Naive B cell (primary cell): ENCODE measurements at regions not wholly inside any gene's neighbourhood (a gene's known extent, or its start where the extent isn't known, plus 50 kb on each side); places are given as distances from the start of the nearest gene placed in this dataset.
"Not testable (repeated sequence)": the region's sequence is repeated elsewhere in the genome, so short reads cannot be mapped to it uniquely, and the experiment has no call there.

Source experiments
- ATAC-seq, 2 donors: fragments of 150-1000 bp; cut with Tn5 transposase; 2 replicates each; pipeline ENCODE4 v1.10.0; 2021; ENCODE audit warnings: low read depth in 2 of 2, mild to moderate bottlenecking in 2 of 2, moderate library complexity in 2 of 2
- DNase-seq: peaks from one replicate; pipeline ENCODE4 v3.0.0; 2022
- H3K27ac Mint-ChIP-seq, 6 donors: one replicate each; pipeline ENCODE4 v1.8.0; 2020 to 2022; ENCODE audit warnings: mild to moderate bottlenecking in 6 of 6, mixed read lengths in 6 of 6, moderate library complexity in 5 of 6, inconsistent platforms in 2 of 6
- H3K27me3 Mint-ChIP-seq, 3 donors: one replicate each; pipeline ENCODE4 v1.8.0; 2021 to 2022; ENCODE audit warnings: mixed read lengths in 3 of 3, mild to moderate bottlenecking in 1 of 3
- H3K36me3 Mint-ChIP-seq, 2 donors: one replicate each; pipeline ENCODE4 v1.8.0; 2020 to 2022; ENCODE audit warnings: mixed read lengths in 2 of 2, inconsistent platforms in 1 of 2, mild to moderate bottlenecking in 1 of 2
- H3K4me1 Mint-ChIP-seq, 3 donors: one replicate each; pipeline ENCODE4 v1.8.0; 2020 to 2022; ENCODE audit warnings: mixed read lengths in 3 of 3, inconsistent platforms in 1 of 3, mild to moderate bottlenecking in 1 of 3, moderate library complexity in 1 of 3
- H3K4me3 Mint-ChIP-seq, 8 donors: one replicate each; pipeline ENCODE4 v1.8.0; 2020 to 2022; ENCODE audit warnings: mild to moderate bottlenecking in 8 of 8, mixed read lengths in 8 of 8, moderate library complexity in 8 of 8, inconsistent platforms in 2 of 8
- H3K9me3 Mint-ChIP-seq, 7 donors: one replicate each; pipeline ENCODE4 v1.8.0; 2020 to 2022; ENCODE audit warnings: mixed read lengths in 7 of 7, mild to moderate bottlenecking in 5 of 7, inconsistent platforms in 2 of 7, moderate library complexity in 1 of 7

DNA sequence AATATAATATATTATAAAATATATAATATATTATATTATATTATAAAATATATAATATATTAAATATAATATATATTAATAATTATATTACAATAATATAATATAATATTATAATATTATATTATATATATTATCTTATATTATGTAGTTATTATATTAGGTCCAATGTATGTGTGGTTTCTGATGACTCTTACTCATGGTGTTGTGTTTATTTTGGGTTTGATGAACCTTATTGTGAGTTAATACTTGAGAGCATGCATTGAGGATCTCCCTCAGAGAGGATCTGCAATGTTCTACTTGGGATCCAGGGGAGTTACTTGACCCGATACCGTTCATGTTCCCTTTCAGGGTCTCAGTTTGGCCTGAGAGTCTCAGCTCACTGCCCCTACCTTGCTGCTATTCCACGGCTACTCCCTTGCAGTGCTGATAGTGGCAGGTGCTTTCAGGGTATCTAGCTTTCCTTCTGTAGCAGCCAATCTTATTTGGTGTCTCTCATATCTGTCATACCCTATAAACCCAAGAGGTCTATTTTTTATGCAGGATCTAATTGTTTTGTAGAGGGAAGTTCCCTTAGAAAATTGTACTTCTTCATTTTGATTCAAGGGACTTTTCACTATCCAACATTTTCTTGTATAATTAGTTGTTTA, 89.1 kb upstream of the ZDHHC17 start:
- Mint-ChIP-seq H3K36me3 (no peaks in the 10 kb centered on the region), H3K9me3 (peaks cover 0 to 4% (median 0%) of the 10 kb centered on the region in 7 donors), H3K27ac (peak overlapping the region in 1 of 6 donors; percentile 56), H3K4me3 (no peak overlapping the region), H3K27me3 (peaks cover 4 to 9% (median 6%) of the 10 kb centered on the region in 3 donors), H3K4me1 (no peaks in the 10 kb centered on the region)
- ATAC-seq (no peak), DNase-seq (no peak)

- H3K9me3 Mint-ChIP-seq, result not testable (repeated sequence)
Measured at GRCh38 chr12:76676261-76676660, 87.7 kb upstream of the ZDHHC17 start.

DNA sequence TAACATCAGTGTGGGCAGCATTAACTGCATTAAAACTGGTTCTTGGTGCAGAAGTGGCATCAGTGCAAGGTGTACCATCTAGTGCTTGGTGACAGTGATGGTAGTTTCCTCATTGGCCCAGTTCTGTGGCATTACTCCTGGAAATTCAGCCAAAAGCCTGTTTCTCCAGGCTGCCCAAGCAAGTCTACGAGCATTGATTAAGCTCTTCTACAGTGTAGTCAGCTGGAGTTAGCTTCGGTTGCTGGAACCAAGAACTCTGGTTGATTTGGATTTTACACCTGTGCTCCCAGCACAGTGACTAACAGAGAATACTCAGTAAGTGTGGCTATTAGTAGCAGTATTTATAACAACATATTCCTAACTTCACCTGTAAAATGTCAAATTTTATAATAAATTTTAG, 84.9 kb upstream of the ZDHHC17 start:
- Mint-ChIP-seq H3K27ac (no peak overlapping the region), H3K27me3 (peaks cover 4 to 9% (median 6%) of the 10 kb centered on the region in 3 donors), H3K9me3 (peaks cover 0 to 1% (median 0%) of the 10 kb centered on the region in 7 donors), H3K4me1 (no peaks in the 10 kb centered on the region), H3K36me3 (no peaks in the 10 kb centered on the region), H3K4me3 (no peak overlapping the region)
- DNase-seq (no peak), ATAC-seq (no peak)

More at GRCh38 chr12:76676261-76676660, 87.7 kb upstream of the ZDHHC17 start:
- not testable (repeated sequence) for H3K36me3 Mint-ChIP-seq, DNase-seq, ATAC-seq, H3K27me3 Mint-ChIP-seq, H3K27ac Mint-ChIP-seq, H3K4me3 Mint-ChIP-seq, H3K4me1 Mint-ChIP-seq

DNA sequence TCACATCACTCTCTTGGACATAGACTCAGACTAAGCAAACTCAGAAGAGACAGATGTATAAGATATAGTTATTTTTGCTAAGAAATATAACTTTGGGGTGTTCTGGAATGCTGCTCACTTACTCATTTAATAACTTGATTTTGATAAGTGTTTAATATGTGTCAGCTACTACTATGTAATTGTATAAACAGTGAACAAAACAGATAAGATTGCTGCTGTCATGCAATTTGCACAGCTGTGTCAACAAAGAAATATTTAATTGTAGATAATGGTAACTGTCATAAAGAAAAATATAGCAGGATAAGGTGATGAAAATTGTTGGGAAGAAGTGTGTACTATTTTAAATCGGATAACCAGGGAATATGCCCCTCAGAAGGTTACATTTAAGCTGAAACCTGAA, 84.1 kb upstream of the ZDHHC17 start:
- peaks cover 4 to 9% (median 6%) of the 10 kb centered on the region in 3 donors for H3K27me3 Mint-ChIP-seq
- peaks cover 0 to 1% (median 0%) of the 10 kb centered on the region in 7 donors for H3K9me3 Mint-ChIP-seq

DNA sequence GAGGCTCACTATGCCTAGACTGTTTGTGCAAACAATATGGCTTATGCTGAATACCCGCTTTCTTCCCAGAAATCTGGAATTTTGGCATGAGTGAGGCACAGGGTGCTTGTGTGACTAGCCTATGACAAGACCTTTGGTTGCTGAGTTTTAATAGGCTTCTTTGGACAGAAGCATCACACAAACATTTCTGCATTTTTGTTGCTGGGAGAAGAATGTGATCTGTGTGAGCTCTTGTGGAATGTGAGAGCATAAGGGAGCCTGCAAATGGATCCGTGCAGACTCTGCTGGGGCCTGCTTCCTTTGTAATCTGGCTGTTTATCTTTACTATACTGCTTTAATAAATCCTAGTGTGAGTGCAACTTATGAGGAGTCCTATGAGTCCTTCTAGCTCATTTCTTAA, 83.0 kb upstream of the ZDHHC17 start:
- no peaks in the 10 kb centered on the region for H3K4me1 Mint-ChIP-seq
- H3K4me3 Mint-ChIP-seq, result no peak overlapping the region
- no peak for DNase-seq
- H3K27me3 Mint-ChIP-seq, result peaks cover 0 to 9% (median 6%) of the 10 kb centered on the region in 3 donors
- H3K27ac Mint-ChIP-seq, result no peak overlapping the region
- H3K9me3 Mint-ChIP-seq, result peaks cover 0 to 1% (median 0%) of the 10 kb centered on the region in 7 donors
- ATAC-seq, result no peak
- H3K36me3 Mint-ChIP-seq, result no peaks in the 10 kb centered on the region

More for the DNA sequence above, 84.1 kb upstream of the ZDHHC17 start:
- no peaks in the 10 kb centered on the region for H3K4me1 Mint-ChIP-seq
- no peak overlapping the region for H3K27ac Mint-ChIP-seq
- no peak for ATAC-seq
- no peak overlapping the region for H3K4me3 Mint-ChIP-seq
- no peaks in the 10 kb centered on the region for H3K36me3 Mint-ChIP-seq
- DNase-seq, result no peak

DNA sequence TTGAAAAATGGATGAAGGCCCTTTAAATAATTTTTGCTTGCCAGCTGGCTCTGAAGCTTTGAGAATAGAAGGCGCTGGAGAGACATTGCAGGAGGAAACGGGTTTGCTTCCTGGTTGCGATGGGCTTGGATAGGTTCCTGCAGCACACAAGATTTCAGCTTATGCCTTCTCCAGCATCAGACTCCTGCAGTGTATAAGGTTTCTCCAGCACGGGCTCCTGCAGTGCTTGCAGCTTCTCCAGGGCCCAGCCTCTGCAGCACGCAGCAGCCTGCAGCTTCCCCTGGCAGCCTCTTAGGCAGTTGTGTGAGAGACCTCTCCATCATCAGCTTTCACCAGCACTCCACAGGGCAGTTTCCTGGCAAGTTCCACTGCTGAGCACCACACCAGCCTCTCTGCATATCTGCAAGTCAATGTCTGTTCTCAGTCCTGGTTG, 78.7 kb upstream of the ZDHHC17 start:
- ATAC-seq (no peak), DNase-seq (no peak)
- Mint-ChIP-seq H3K9me3 (peaks cover 0 to 1% (median 0%) of the 10 kb centered on the region in 7 donors), H3K4me3 (no peak overlapping the region), H3K27ac (peak overlapping the region in 1 of 6 donors; percentile 16), H3K4me1 (no peaks in the 10 kb centered on the region), H3K36me3 (no peaks in the 10 kb centered on the region), H3K27me3 (no peaks in the 10 kb centered on the region)

- Mint-ChIP-seq H3K4me1 (no peaks in the 10 kb centered on the region), H3K9me3 (no peaks in the 10 kb centered on the region), H3K4me3 (no peak overlapping the region), H3K27ac (no peak overlapping the region), H3K36me3 (no peaks in the 10 kb centered on the region), H3K27me3 (no peaks in the 10 kb centered on the region)
- DNase-seq, result no peak
- no peak for ATAC-seq
Measured at GRCh38 chr12:76687981-76688380, 75.9 kb upstream of the ZDHHC17 start.

DNA sequence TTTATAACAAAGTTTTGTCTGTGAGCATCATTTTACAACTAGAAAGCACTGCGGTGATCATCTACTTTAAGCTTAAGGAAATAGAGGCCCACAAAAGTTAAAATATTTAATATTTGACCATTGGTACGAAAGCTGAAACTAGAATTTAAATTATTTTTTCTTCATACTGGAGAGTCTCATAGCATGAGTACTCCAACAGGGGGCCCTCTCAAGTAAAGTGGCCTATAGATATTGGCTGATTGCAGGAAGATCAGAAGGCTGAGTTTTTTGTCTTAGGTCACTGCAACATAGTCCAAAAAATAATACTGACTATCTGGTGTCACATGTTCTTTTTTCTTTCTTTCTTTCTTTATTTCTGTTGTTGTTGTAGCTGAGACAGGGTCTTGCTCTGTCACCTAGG, 75.3 kb upstream of the ZDHHC17 start:
- H3K36me3 Mint-ChIP-seq, result no peaks in the 10 kb centered on the region
- no peaks in the 10 kb centered on the region for H3K27me3 Mint-ChIP-seq
- DNase-seq (no peak), ATAC-seq (no peak)
- H3K4me1 Mint-ChIP-seq, result no peaks in the 10 kb centered on the region
- no peaks in the 10 kb centered on the region for H3K9me3 Mint-ChIP-seq
- H3K27ac Mint-ChIP-seq, result no peak overlapping the region
- no peak overlapping the region for H3K4me3 Mint-ChIP-seq

GRCh38 chr12:76690921-76691700, 72.8 kb upstream of the ZDHHC17 start:
- DNase-seq (no peak), ATAC-seq (no peak)
- H3K27ac Mint-ChIP-seq, result no peak overlapping the region
- H3K36me3 Mint-ChIP-seq, result no peaks in the 10 kb centered on the region
- no peaks in the 10 kb centered on the region for H3K4me1 Mint-ChIP-seq
- H3K4me3 Mint-ChIP-seq, result no peak overlapping the region
- H3K27me3 Mint-ChIP-seq, result no peaks in the 10 kb centered on the region
- no peaks in the 10 kb centered on the region for H3K9me3 Mint-ChIP-seq

GRCh38 chr12:76692846-76693245, 71.1 kb upstream of the ZDHHC17 start:
- no peak overlapping the region for H3K27ac Mint-ChIP-seq
- no peak overlapping the region for H3K4me3 Mint-ChIP-seq
- H3K9me3 Mint-ChIP-seq, result no peaks in the 10 kb centered on the region
- DNase-seq (no peak), ATAC-seq (no peak)
- H3K4me1 Mint-ChIP-seq, result no peaks in the 10 kb centered on the region
- H3K27me3 Mint-ChIP-seq, result no peaks in the 10 kb centered on the region
- H3K36me3 Mint-ChIP-seq, result no peaks in the 10 kb centered on the region

DNA sequence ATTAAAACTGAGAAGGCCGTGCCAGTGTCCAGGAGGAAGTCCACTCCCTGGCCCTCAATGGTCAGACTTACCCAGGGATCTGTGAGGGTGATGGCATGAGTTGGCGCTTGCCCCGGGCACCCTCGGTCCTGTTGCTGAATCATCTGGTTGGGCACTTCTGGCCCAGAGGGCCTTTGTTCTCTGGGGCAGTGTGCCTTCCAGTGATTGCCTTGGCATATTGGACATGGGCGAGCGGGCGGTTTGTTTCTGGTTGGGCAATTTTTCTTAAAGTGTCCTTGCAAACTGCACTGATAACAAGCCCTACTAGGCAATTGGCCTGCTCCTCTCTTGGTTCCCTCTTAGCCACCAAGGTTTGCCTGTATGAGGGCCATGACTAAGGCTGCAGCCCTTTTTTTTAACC, 69.5 kb upstream of the ZDHHC17 start:
- DNase-seq (no peak), ATAC-seq (no peak)
- Mint-ChIP-seq H3K4me3 (no peak overlapping the region), H3K36me3 (no peaks in the 10 kb centered on the region), H3K27ac (no peak overlapping the region), H3K27me3 (no peaks in the 10 kb centered on the region), H3K4me1 (no peaks in the 10 kb centered on the region), H3K9me3 (no peaks in the 10 kb centered on the region)

GRCh38 chr12:76696186-76696585, 67.7 kb upstream of the ZDHHC17 start:
- DNase-seq (no peak), ATAC-seq (no peak)
- Mint-ChIP-seq H3K36me3 (no peaks in the 10 kb centered on the region), H3K27me3 (no peaks in the 10 kb centered on the region), H3K4me3 (no peak overlapping the region), H3K4me1 (no peaks in the 10 kb centered on the region), H3K9me3 (no peaks in the 10 kb centered on the region), H3K27ac (peak overlapping the region in 1 of 6 donors; percentile 29)

GRCh38 chr12:76697849-76698248, 66.1 kb upstream of the ZDHHC17 start:
- Mint-ChIP-seq H3K4me3 (no peak overlapping the region), H3K27ac (peak overlapping the region in 1 of 6 donors; percentile 47), H3K4me1 (no peaks in the 10 kb centered on the region), H3K27me3 (peaks cover 0 to 8% (median 0%) of the 10 kb centered on the region in 3 donors), H3K36me3 (no peaks in the 10 kb centered on the region), H3K9me3 (no peaks in the 10 kb centered on the region)
- no peak for ATAC-seq
- no peak for DNase-seq

DNA sequence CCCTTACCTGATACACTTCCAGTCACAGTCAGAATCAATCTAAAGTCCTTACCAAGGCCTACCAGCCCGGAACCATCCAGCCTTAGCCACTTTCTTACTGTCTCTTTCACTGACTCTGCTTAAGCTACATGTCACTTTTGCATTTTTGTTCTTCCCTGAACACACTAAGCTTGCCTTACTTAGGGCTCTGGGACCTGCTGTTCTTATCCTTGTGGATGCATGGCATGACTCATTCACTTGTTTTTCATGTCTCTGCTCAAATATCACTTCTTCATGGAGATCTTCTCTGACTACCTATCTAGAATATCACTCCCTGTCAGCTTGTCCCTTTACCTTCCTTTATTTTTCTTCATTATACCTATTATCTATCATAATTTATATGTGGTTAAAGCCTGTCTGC, 65.6 kb upstream of the ZDHHC17 start:
- Mint-ChIP-seq H3K9me3 (no peaks in the 10 kb centered on the region), H3K4me1 (no peaks in the 10 kb centered on the region), H3K36me3 (no peaks in the 10 kb centered on the region), H3K27me3 (peaks cover 0 to 8% (median 0%) of the 10 kb centered on the region in 3 donors), H3K27ac (no peak overlapping the region), H3K4me3 (no peak overlapping the region)
- ATAC-seq, result no peak
- no peak for DNase-seq
